HUES6 (cell line): ENCODE measurements at regions not wholly inside any gene's neighbourhood (a gene's known extent, or its start where the extent isn't known, plus 50 kb on each side); places are given as distances from the start of the nearest gene placed in this dataset.

Experiments used
- H3K27ac ChIP-seq: 2 replicates; pipeline ENCODE4 v1.7.0; 2013; ENCODE audit warnings: low read depth, mild to moderate bottlenecking, low read length, inconsistent platforms
- H3K27me3 ChIP-seq: 2 replicates; pipeline ENCODE4 v1.6.1; 2013; ENCODE audit warnings: low read length; ENCODE audit not compliant: control insufficient read depth, insufficient read depth
- H3K36me3 ChIP-seq: 2 replicates; pipeline ENCODE4 v1.6.1; 2013; ENCODE audit warnings: low read length; ENCODE audit not compliant: control insufficient read depth, insufficient read depth
- H3K4me1 ChIP-seq: 2 replicates; pipeline ENCODE4 v1.6.1; 2013; ENCODE audit warnings: low read length; ENCODE audit not compliant: control insufficient read depth, insufficient read depth
- H3K4me3 ChIP-seq: 2 replicates; pipeline ENCODE4 v1.5.1; 2013; ENCODE audit warnings: low read depth, low read length
- H3K9ac ChIP-seq: one replicate; pipeline ENCODE4 v1.6.1; 2013; ENCODE audit warnings: mild to moderate bottlenecking, low read length
- H3K9me3 ChIP-seq: 2 replicates; pipeline ENCODE4 v1.6.1; 2013; ENCODE audit warnings: low read depth, low read length; ENCODE audit not compliant: control insufficient read depth, insufficient read depth

- no peaks in the 10 kb centered on the region for H3K4me1 ChIP-seq
- no peak overlapping the region for H3K27ac ChIP-seq
- no peaks in the 10 kb centered on the region for H3K36me3 ChIP-seq
- H3K27me3 ChIP-seq = peaks cover 12% of the 10 kb centered on the region; the same call in 1 of the 2 replicates
- H3K9ac ChIP-seq = no peak overlapping the region
- H3K4me3 ChIP-seq = no peak overlapping the region
- H3K9me3 ChIP-seq = no peaks in the 10 kb centered on the region
These were observed 339.4 kb upstream of the ZMIZ1 start for GRCh38 chr10:78729366-78729765.

GRCh38 chr10:78729800-78730199 lies 339.0 kb upstream of the ZMIZ1 start:
- no peaks in the 10 kb centered on the region for H3K4me1 ChIP-seq
- H3K27me3 ChIP-seq = peaks cover 12% of the 10 kb centered on the region; the same call in 1 of the 2 replicates
- H3K9me3 ChIP-seq = no peaks in the 10 kb centered on the region

GRCh38 chr10:78730754-78731153 lies 338.0 kb upstream of the ZMIZ1 start:
- H3K9me3 ChIP-seq = no peaks in the 10 kb centered on the region
- peaks cover 12% of the 10 kb centered on the region; the same call in 1 of the 2 replicates for H3K27me3 ChIP-seq
- H3K4me3 ChIP-seq = no peak overlapping the region
- no peaks in the 10 kb centered on the region for H3K4me1 ChIP-seq
- no peak overlapping the region for H3K27ac ChIP-seq
- H3K9ac ChIP-seq = no peak overlapping the region
- no peaks in the 10 kb centered on the region for H3K36me3 ChIP-seq

More at GRCh38 chr10:78729800-78730199, 339.0 kb upstream of the ZMIZ1 start:
- Histone ChIP-seq H3K9ac (no peak overlapping the region), H3K4me3 (no peak overlapping the region), H3K36me3 (no peaks in the 10 kb centered on the region), H3K27ac (no peak overlapping the region)

- Histone ChIP-seq H3K4me3 (no peak overlapping the region), H3K4me1 (no peaks in the 10 kb centered on the region), H3K9me3 (no peaks in the 10 kb centered on the region), H3K36me3 (no peaks in the 10 kb centered on the region), H3K27ac (no peak overlapping the region), H3K9ac (no peak overlapping the region), H3K27me3 (peaks cover 12% of the 10 kb centered on the region; the same call in 1 of the 2 replicates)
These were observed 337.1 kb upstream of the ZMIZ1 start for GRCh38 chr10:78731675-78732074.

- no peaks in the 10 kb centered on the region; the same call in 1 of the 2 replicates for H3K4me1 ChIP-seq
- H3K9ac ChIP-seq = no peak overlapping the region
- H3K27me3 ChIP-seq = peaks cover 10% of the 10 kb centered on the region; the same call in 1 of the 2 replicates
- H3K4me3 ChIP-seq = no peak overlapping the region
- H3K36me3 ChIP-seq = no peaks in the 10 kb centered on the region
- no peaks in the 10 kb centered on the region for H3K9me3 ChIP-seq
- no peak overlapping the region for H3K27ac ChIP-seq
These were observed 336.4 kb upstream of the ZMIZ1 start for GRCh38 chr10:78732381-78732780.

GRCh38 chr10:78736926-78737630 lies 331.7 kb upstream of the ZMIZ1 start:
- H3K4me1 ChIP-seq = peaks cover 10% of the 10 kb centered on the region
- no peak overlapping the region for H3K27ac ChIP-seq
- no peaks in the 10 kb centered on the region for H3K36me3 ChIP-seq
- peaks cover 5% of the 10 kb centered on the region; the same call in 1 of the 2 replicates for H3K27me3 ChIP-seq
- no peak overlapping the region for H3K4me3 ChIP-seq
- H3K9ac ChIP-seq = no peak overlapping the region
- H3K9me3 ChIP-seq = no peaks in the 10 kb centered on the region

GRCh38 chr10:78737883-78738856 lies 330.6 kb upstream of the ZMIZ1 start:
- Histone ChIP-seq H3K4me3 (no peak overlapping the region), H3K27me3 (peaks cover 5% of the 10 kb centered on the region; the same call in 1 of the 2 replicates), H3K36me3 (no peaks in the 10 kb centered on the region), H3K9ac (no peak overlapping the region), H3K4me1 (peaks cover 10% of the 10 kb centered on the region), H3K9me3 (no peaks in the 10 kb centered on the region), H3K27ac (no peak overlapping the region)

- H3K27me3 ChIP-seq = peaks cover 3% of the 10 kb centered on the region; the same call in 1 of the 2 replicates
- no peaks in the 10 kb centered on the region for H3K36me3 ChIP-seq
- H3K27ac ChIP-seq = no peak overlapping the region
- H3K4me3 ChIP-seq = no peak overlapping the region
- H3K9ac ChIP-seq = no peak overlapping the region
- H3K4me1 ChIP-seq = peaks cover 12% of the 10 kb centered on the region
- no peaks in the 10 kb centered on the region for H3K9me3 ChIP-seq
These were observed 329.9 kb upstream of the ZMIZ1 start for GRCh38 chr10:78738861-78739260.

- Histone ChIP-seq H3K36me3 (no peaks in the 10 kb centered on the region), H3K27ac (no peak overlapping the region), H3K27me3 (no peaks in the 10 kb centered on the region), H3K9ac (no peak overlapping the region), H3K4me1 (peaks cover 14% of the 10 kb centered on the region), H3K9me3 (no peaks in the 10 kb centered on the region), H3K4me3 (no peak overlapping the region)
These were observed 329.2 kb upstream of the ZMIZ1 start for GRCh38 chr10:78739444-78740053.

- no peak overlapping the region for H3K27ac ChIP-seq
- no peak overlapping the region for H3K4me3 ChIP-seq
- peaks cover 27% of the 10 kb centered on the region for H3K4me1 ChIP-seq
- H3K9me3 ChIP-seq = no peaks in the 10 kb centered on the region
- H3K27me3 ChIP-seq = no peaks in the 10 kb centered on the region
- H3K9ac ChIP-seq = no peak overlapping the region
- no peaks in the 10 kb centered on the region for H3K36me3 ChIP-seq
These were observed 327.5 kb upstream of the ZMIZ1 start for GRCh38 chr10:78740976-78741915.
